Panc1 (cell line): ENCODE measurements at regions not wholly inside any gene's neighbourhood (a gene's known extent, or its start where the extent isn't known, plus 50 kb on each side); places are given as distances from the start of the nearest gene placed in this dataset.

Experiments used
- ATAC-seq: fragments of 200-7000 bp; cut with Tn5 transposase; 2 replicates; pipeline ENCODE4 v1.9.1; 2020; ENCODE audit warnings: mild to moderate bottlenecking, moderate library complexity
- BruUV-seq: library from RNA; stranded (reverse); fragments of 400-500 nt; replicated peaks from 2 replicates; lab custom pipeline; 2021; lab: Mats Ljungman, UMichigan
- CTCF ChIA-PET: fragments of 300-600 bp; sonication (Branson Sonifier 250); formaldehyde crosslinking; loops from one replicate; lab custom pipeline; 2022; ENCODE audit warnings: antibody characterized with exemption; lab: Charles Lee
- POLR2A ChIA-PET: fragments of 300-600 bp; sonication (Branson Sonifier 250); formaldehyde crosslinking; loops from one replicate; lab custom pipeline; 2022; ENCODE audit warnings: antibody characterized with exemption; lab: Charles Lee
- DNase-seq: peaks from one replicate; pipeline ENCODE4 v3.0.0-alpha.2; 2010; ENCODE audit warnings: low read depth, low spot score
- H3K27ac ChIP-seq: 2 replicates; pipeline ENCODE4 v1.5.1; 2011; ENCODE audit warnings: mild to moderate bottlenecking, low read length, inconsistent platforms
- H3K27me3 ChIP-seq: fragments of 200-500 bp; sonication (Bioruptor generic); 2 replicates; pipeline ENCODE4 v1.6.0; 2014; ENCODE audit warnings: low read length, inconsistent platforms; ENCODE audit not compliant: control insufficient read depth, insufficient read depth
- H3K36me3 ChIP-seq: fragments of 200-500 bp; sonication (Bioruptor generic); 2 replicates; pipeline ENCODE4 v1.5.1; 2014; ENCODE audit warnings: inconsistent platforms, mild to moderate bottlenecking, low read length, moderate library complexity; ENCODE audit not compliant: control insufficient read depth, insufficient read depth
- H3K4me1 ChIP-seq: 2 replicates; pipeline ENCODE4 v1.5.1; 2011; ENCODE audit warnings: inconsistent platforms, mild to moderate bottlenecking, low read length, moderate library complexity; ENCODE audit not compliant: control insufficient read depth, insufficient read depth
- H3K4me3 ChIP-seq, 2 experiments: 2 replicates each; pipeline ENCODE4 v1.5.1; 2011 to 2012; ENCODE audit warnings: low read depth in 2 of 2, low read length in 2 of 2, mild to moderate bottlenecking in 2 of 2, inconsistent platforms in 1 of 2, moderate library complexity in 1 of 2
- H3K9me3 ChIP-seq: fragments of 200-500 bp; sonication (Bioruptor generic); 2 replicates; pipeline ENCODE4 v1.5.1; 2014; ENCODE audit warnings: low read depth, mild to moderate bottlenecking, inconsistent platforms, low read length, moderate library complexity; ENCODE audit not compliant: control insufficient read depth, insufficient read depth
- POLR2AphosphoS5 ChIP-seq: IDR thresholded peaks from 2 replicates; pipeline ENCODE4 v1.6.1; 2012; ENCODE audit warnings: mild to moderate bottlenecking, low read depth, low read length, moderate library complexity
- SIN3A ChIP-seq: IDR thresholded peaks from 2 replicates; pipeline ENCODE4 v1.6.1; 2012; ENCODE audit warnings: low read depth, mild to moderate bottlenecking, low read length, moderate library complexity, borderline replicate concordance; ENCODE audit not compliant: insufficient read depth
- TCF7L2 ChIP-seq: IDR thresholded peaks from 2 replicates; pipeline ENCODE4 v1.6.1; 2011; ENCODE audit warnings: mild to moderate bottlenecking, low read depth, low read length, inconsistent platforms
- in situ Hi-C: cut with HindIII; loops from 2 replicates; pipeline ENCODE4 v1.10.0; 2016; ENCODE audit warnings: low sequenced_read_pairs, low pct_unique_long_range_greater_than_20kb
- intact Hi-C: fragments of 100-400 bp; cut with micrococcal nuclease; formaldehyde crosslinking; loops from one replicate; pipeline ENCODE4 v1.10.0; 2022; ENCODE audit not compliant: unreplicated experiment
- TF ChIP-seq, protein P1 (sequence below): fragments of 450-650 bp; IDR thresholded peaks from 2 replicates; pipeline ENCODE4 v1.5.1; 2017; ENCODE audit warnings: mild to moderate bottlenecking
- TF ChIP-seq, protein P2 (sequence below), 2 experiments: IDR thresholded peaks; 2 replicates each; pipeline ENCODE4 v1.6.1; 2011 to 2012; ENCODE audit warnings: low read depth in 2 of 2, control low read depth in 1 of 2, low read length in 1 of 2, mild to moderate bottlenecking in 1 of 2, moderate library complexity in 1 of 2; ENCODE audit not compliant: insufficient read depth in 1 of 2

DNA sequence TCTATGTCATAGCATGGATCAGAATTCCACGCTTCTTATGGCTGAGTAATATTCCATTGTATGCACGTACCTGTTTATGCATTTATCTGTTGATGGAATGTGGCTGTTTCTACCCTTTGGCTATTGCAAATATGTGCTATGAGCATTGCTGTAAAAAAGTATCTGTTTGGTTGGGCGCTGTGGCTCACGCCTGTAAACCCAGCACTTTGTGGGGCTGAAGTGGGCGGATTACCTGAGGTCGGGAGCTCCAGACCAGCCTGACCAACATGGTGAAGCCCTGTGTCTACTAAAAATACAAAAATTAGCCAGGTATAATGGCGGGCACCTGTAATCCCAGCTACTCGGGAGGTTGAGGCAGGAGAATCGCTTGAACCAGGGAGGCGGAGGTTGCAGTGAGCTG, 182.4 kb downstream of the BCAS1 start:
- intact Hi-C loops (no loop called here), in situ Hi-C loops (no loop called here)
- H3K36me3 ChIP-seq = no peaks in the 10 kb centered on the region
- H3K27me3 ChIP-seq = no peaks in the 10 kb centered on the region
- H3K4me1 ChIP-seq = peaks cover 29% of the 10 kb centered on the region
- ATAC-seq = no peak
- H3K9me3 ChIP-seq = peaks cover 2% of the 10 kb centered on the region; the same call in 1 of the 2 replicates
- POLR2A ChIA-PET = no interaction called here
- no peak for TF ChIP-seq POLR2AphosphoS5
- TF ChIP-seq, protein P1, sequence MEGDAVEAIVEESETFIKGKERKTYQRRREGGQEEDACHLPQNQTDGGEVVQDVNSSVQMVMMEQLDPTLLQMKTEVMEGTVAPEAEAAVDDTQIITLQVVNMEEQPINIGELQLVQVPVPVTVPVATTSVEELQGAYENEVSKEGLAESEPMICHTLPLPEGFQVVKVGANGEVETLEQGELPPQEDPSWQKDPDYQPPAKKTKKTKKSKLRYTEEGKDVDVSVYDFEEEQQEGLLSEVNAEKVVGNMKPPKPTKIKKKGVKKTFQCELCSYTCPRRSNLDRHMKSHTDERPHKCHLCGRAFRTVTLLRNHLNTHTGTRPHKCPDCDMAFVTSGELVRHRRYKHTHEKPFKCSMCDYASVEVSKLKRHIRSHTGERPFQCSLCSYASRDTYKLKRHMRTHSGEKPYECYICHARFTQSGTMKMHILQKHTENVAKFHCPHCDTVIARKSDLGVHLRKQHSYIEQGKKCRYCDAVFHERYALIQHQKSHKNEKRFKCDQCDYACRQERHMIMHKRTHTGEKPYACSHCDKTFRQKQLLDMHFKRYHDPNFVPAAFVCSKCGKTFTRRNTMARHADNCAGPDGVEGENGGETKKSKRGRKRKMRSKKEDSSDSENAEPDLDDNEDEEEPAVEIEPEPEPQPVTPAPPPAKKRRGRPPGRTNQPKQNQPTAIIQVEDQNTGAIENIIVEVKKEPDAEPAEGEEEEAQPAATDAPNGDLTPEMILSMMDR = no peak
- TF ChIP-seq TCF7L2 = no peak
- TF ChIP-seq SIN3A = no peak
- TF ChIP-seq, protein P2, sequence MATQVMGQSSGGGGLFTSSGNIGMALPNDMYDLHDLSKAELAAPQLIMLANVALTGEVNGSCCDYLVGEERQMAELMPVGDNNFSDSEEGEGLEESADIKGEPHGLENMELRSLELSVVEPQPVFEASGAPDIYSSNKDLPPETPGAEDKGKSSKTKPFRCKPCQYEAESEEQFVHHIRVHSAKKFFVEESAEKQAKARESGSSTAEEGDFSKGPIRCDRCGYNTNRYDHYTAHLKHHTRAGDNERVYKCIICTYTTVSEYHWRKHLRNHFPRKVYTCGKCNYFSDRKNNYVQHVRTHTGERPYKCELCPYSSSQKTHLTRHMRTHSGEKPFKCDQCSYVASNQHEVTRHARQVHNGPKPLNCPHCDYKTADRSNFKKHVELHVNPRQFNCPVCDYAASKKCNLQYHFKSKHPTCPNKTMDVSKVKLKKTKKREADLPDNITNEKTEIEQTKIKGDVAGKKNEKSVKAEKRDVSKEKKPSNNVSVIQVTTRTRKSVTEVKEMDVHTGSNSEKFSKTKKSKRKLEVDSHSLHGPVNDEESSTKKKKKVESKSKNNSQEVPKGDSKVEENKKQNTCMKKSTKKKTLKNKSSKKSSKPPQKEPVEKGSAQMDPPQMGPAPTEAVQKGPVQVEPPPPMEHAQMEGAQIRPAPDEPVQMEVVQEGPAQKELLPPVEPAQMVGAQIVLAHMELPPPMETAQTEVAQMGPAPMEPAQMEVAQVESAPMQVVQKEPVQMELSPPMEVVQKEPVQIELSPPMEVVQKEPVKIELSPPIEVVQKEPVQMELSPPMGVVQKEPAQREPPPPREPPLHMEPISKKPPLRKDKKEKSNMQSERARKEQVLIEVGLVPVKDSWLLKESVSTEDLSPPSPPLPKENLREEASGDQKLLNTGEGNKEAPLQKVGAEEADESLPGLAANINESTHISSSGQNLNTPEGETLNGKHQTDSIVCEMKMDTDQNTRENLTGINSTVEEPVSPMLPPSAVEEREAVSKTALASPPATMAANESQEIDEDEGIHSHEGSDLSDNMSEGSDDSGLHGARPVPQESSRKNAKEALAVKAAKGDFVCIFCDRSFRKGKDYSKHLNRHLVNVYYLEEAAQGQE (IDR thresholded peaks at IDR 0.05; ENCODE audit: insufficient read depth in 1 of 2, low read depth in 2 of 2, low read length in 1 of 2) = no peak
- peak overlapping the region; percentile 5; the same call in 1 of the 2 replicates for H3K27ac ChIP-seq
- no TSS peak for BruUV-seq
- CTCF ChIA-PET = no interaction called here
- DNase-seq = no peak
- no peak overlapping the region for H3K4me3 ChIP-seq

DNA sequence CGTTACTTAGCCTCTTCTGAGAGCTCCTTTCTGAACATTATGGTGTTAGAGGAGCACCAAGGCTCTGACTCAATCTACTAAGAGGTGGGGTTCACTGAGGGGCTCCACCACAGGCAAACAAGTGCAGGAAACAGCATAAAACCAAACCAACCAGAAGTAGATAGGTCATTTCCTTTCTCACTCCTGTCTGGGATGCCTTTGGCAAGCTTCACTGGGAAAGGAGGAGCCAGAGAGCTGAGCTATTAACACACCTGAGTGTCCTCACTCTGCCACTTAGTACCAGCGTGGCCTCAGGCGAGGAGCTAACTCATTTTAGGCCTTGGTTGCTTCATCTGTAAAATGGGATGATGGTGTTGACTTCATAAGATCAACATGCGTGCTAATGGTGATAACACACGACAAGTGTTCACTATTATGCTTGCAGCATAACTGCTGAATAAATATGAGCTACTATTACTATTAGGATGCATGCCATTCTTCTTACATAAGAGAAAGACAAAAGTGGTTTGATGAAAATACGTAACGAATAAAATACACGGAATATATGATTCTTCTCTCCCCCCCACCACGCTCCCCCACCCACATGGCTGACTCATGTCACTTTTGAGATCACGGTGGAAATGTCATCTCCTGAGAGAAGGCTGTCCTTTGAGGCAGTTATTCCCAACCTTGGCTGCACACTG, 185.4 kb downstream of the BCAS1 start:
- intact Hi-C loops = no loop called here

More for the DNA sequence above, 185.4 kb downstream of the BCAS1 start:
- DNase-seq (no peak), ATAC-seq (no peak)
- Histone ChIP-seq H3K27me3 (no peaks in the 10 kb centered on the region), H3K36me3 (no peaks in the 10 kb centered on the region), H3K27ac (peak overlapping the region; percentile 79), H3K9me3 (no peaks in the 10 kb centered on the region), H3K4me1 (peaks cover 19% of the 10 kb centered on the region; the same call in 1 of the 2 replicates), H3K4me3 (no peak overlapping the region)
- ChIA-PET CTCF (interaction anchor here (1.0 kb wide), 1 partner anchor 13 kb away, joined by 3 read pairs; no protein-coding TSS in a partner anchor), POLR2A (interaction anchor here (0.7 to 0.9 kb wide), 2 partner anchors 13 to 149 kb away, joined by 3 read pairs; no protein-coding TSS in a partner anchor)
- TF ChIP-seq, protein P1 = no peak
- no peak for TF ChIP-seq POLR2AphosphoS5
- TF ChIP-seq, protein P2 (IDR thresholded peaks at IDR 0.05; ENCODE audit: insufficient read depth in 1 of 2, low read depth in 2 of 2, low read length in 1 of 2) = no peak
- TF ChIP-seq TCF7L2 = no peak
- TF ChIP-seq SIN3A = no peak
- in situ Hi-C loops = no loop called here
- BruUV-seq = no TSS peak
